KOPT-K1 (cell line): ENCODE measurements at regions not wholly inside any gene's neighbourhood (a gene's known extent, or its start where the extent isn't known, plus 50 kb on each side); places are given as distances from the start of the nearest gene placed in this dataset.

Experiments used
- H3K27ac ChIP-seq: fragments of 200-600 bp; sonication (generic); 2 replicates; pipeline ENCODE4 v1.5.1; 2016; ENCODE audit warnings: antibody characterized with exemption, mild to moderate bottlenecking, low read depth, low read length; ENCODE audit not compliant: poor library complexity, severe bottlenecking
- H3K36me3 ChIP-seq: fragments of 200-600 bp; sonication (generic); 2 replicates; pipeline ENCODE4 v1.5.1; 2017; ENCODE audit warnings: antibody characterized with exemption, mild to moderate bottlenecking, low read length, moderate library complexity; ENCODE audit not compliant: insufficient read depth
- H3K9me3 ChIP-seq: fragments of 200-600 bp; sonication (generic); 2 replicates; pipeline ENCODE4 v1.5.1; 2017; ENCODE audit warnings: antibody characterized with exemption, low read length, mild to moderate bottlenecking; ENCODE audit not compliant: insufficient read depth, poor library complexity, severe bottlenecking

GRCh38 chr22:46055911-46056545 lies 79.1 kb upstream of the WNT7B start:
- Histone ChIP-seq H3K36me3 (no peaks in the 10 kb centered on the region), H3K9me3 (no peaks in the 10 kb centered on the region), H3K27ac (peak overlapping the region; percentile 87)

- Histone ChIP-seq H3K9me3 (no peaks in the 10 kb centered on the region), H3K36me3 (no peaks in the 10 kb centered on the region), H3K27ac (peak overlapping the region; percentile 87)
Observed at GRCh38 chr22:46056546-46057245, 79.7 kb upstream of the WNT7B start.

GRCh38 chr22:46057246-46058090 lies 80.5 kb upstream of the WNT7B start:
- H3K27ac ChIP-seq: peak overlapping the region; percentile 78
- no peaks in the 10 kb centered on the region for H3K36me3 ChIP-seq
- no peaks in the 10 kb centered on the region for H3K9me3 ChIP-seq

- no peaks in the 10 kb centered on the region for H3K36me3 ChIP-seq
- H3K27ac ChIP-seq: peak overlapping the region; percentile 78
- no peaks in the 10 kb centered on the region for H3K9me3 ChIP-seq
Observed at GRCh38 chr22:46058091-46058420, 81.1 kb upstream of the WNT7B start.

- H3K27ac ChIP-seq: peak overlapping the region; percentile 78
- H3K36me3 ChIP-seq: no peaks in the 10 kb centered on the region
- no peaks in the 10 kb centered on the region for H3K9me3 ChIP-seq
Observed at GRCh38 chr22:46058591-46059519, 81.9 kb upstream of the WNT7B start.

GRCh38 chr22:46060292-46061123 lies 83.5 kb upstream of the WNT7B start:
- H3K36me3 ChIP-seq: no peaks in the 10 kb centered on the region
- H3K27ac ChIP-seq: no peak overlapping the region
- no peaks in the 10 kb centered on the region for H3K9me3 ChIP-seq

GRCh38 chr22:46061124-46061500 lies 84.2 kb upstream of the WNT7B start:
- Histone ChIP-seq H3K9me3 (no peaks in the 10 kb centered on the region), H3K36me3 (no peaks in the 10 kb centered on the region), H3K27ac (no peak overlapping the region)

- no peaks in the 10 kb centered on the region for H3K36me3 ChIP-seq
- H3K9me3 ChIP-seq: no peaks in the 10 kb centered on the region
- H3K27ac ChIP-seq: no peak overlapping the region
Observed at GRCh38 chr22:46061501-46062231, 84.7 kb upstream of the WNT7B start.

- Histone ChIP-seq H3K9me3 (no peaks in the 10 kb centered on the region), H3K27ac (no peak overlapping the region), H3K36me3 (no peaks in the 10 kb centered on the region)
Observed at GRCh38 chr22:46062232-46062615, 85.3 kb upstream of the WNT7B start.

- H3K9me3 ChIP-seq: no peaks in the 10 kb centered on the region
- no peak overlapping the region for H3K27ac ChIP-seq
- H3K36me3 ChIP-seq: no peaks in the 10 kb centered on the region
Observed at GRCh38 chr22:46062971-46063631, 86.1 kb upstream of the WNT7B start.

- no peaks in the 10 kb centered on the region for H3K36me3 ChIP-seq
- H3K9me3 ChIP-seq: no peaks in the 10 kb centered on the region
- H3K27ac ChIP-seq: no peak overlapping the region
Observed at GRCh38 chr22:46063846-46064227, 86.5 kb upstream of the PPARA start.

- H3K27ac ChIP-seq: no peak overlapping the region
- H3K36me3 ChIP-seq: no peaks in the 10 kb centered on the region
- H3K9me3 ChIP-seq: no peaks in the 10 kb centered on the region
Observed at GRCh38 chr22:46064228-46064965, 85.9 kb upstream of the PPARA start.
